ENCODE measurements at regions not wholly inside any gene's neighbourhood (a gene's known extent, or its start where the extent isn't known, plus 50 kb on each side); places are given as distances from the start of the nearest gene placed in this dataset.

- Histone ChIP-seq H3K36me3 (no peaks in the 10 kb centered on the region), H3K4me3 (no peak overlapping the region), H3K27ac (no peak overlapping the region), H3K9me3 (no peaks in the 10 kb centered on the region), H3K27me3 (no peaks in the 10 kb centered on the region), H3K4me1 (no peaks in the 10 kb centered on the region)
- DNase-seq (ENCODE audit: low spot score in 2 of 2), result no peak
- 100% methylated on average over 1 of the region's 1 CpG for WGBS
- no peak for TF ChIP-seq POLR2AphosphoS5 (IDR thresholded peaks at IDR 0.05)
- TF ChIP-seq POLR2A (IDR thresholded peaks at IDR 0.05), result no peak
- TF ChIP-seq, protein P1, sequence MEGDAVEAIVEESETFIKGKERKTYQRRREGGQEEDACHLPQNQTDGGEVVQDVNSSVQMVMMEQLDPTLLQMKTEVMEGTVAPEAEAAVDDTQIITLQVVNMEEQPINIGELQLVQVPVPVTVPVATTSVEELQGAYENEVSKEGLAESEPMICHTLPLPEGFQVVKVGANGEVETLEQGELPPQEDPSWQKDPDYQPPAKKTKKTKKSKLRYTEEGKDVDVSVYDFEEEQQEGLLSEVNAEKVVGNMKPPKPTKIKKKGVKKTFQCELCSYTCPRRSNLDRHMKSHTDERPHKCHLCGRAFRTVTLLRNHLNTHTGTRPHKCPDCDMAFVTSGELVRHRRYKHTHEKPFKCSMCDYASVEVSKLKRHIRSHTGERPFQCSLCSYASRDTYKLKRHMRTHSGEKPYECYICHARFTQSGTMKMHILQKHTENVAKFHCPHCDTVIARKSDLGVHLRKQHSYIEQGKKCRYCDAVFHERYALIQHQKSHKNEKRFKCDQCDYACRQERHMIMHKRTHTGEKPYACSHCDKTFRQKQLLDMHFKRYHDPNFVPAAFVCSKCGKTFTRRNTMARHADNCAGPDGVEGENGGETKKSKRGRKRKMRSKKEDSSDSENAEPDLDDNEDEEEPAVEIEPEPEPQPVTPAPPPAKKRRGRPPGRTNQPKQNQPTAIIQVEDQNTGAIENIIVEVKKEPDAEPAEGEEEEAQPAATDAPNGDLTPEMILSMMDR (IDR thresholded peaks at IDR 0.05), result no peak
- no peak for TF ChIP-seq EP300 (IDR thresholded peaks at IDR 0.05)
These were observed 169.2 kb upstream of the AMOT start for GRCh38 chrX:113009837-113010236.

GRCh38 chrX:113009029-113009428 is 168.4 kb upstream of the AMOT start:
- Histone ChIP-seq H3K27ac (no peak overlapping the region), H3K4me3 (no peak overlapping the region), H3K9me3 (no peaks in the 10 kb centered on the region), H3K4me1 (no peaks in the 10 kb centered on the region), H3K36me3 (no peaks in the 10 kb centered on the region), H3K27me3 (no peaks in the 10 kb centered on the region)
- DNase-seq (ENCODE audit: low spot score in 2 of 2), result no peak
- TF ChIP-seq, protein P1 (IDR thresholded peaks at IDR 0.05), result no peak
- TF ChIP-seq POLR2A (IDR thresholded peaks at IDR 0.05), result no peak
- TF ChIP-seq EP300 (IDR thresholded peaks at IDR 0.05), result no peak
- TF ChIP-seq POLR2AphosphoS5 (IDR thresholded peaks at IDR 0.05), result no peak
- 89% methylated on average over 2 of the region's 3 CpGs for WGBS

DNA sequence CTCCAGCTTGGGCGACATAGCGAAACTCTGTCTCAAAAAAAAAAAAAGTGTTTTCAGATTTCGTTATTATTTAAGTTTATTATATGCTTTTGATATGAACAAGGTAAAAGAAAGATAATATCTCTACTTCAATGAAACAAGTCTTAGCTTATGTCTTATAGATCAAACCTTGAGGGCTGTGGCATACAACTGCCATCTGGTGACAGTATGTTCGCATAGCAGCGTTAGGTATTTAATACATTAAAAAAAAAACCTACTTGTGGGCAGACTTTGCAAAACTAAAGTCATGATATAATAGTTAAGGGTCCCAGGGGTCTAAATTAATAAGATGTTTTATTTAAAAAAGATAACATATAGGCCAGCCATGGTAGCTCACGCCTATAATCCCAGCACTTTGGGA is 161.2 kb upstream of the AMOT start:
- Histone ChIP-seq H3K9me3 (no peaks in the 10 kb centered on the region), H3K4me3 (no peak overlapping the region), H3K27me3 (no peaks in the 10 kb centered on the region), H3K27ac (no peak overlapping the region), H3K36me3 (no peaks in the 10 kb centered on the region), H3K4me1 (no peaks in the 10 kb centered on the region)
- DNase-seq (ENCODE audit: low spot score in 2 of 2), result no peak
- TF ChIP-seq, protein P1 (IDR thresholded peaks at IDR 0.05), result no peak
- TF ChIP-seq POLR2A (IDR thresholded peaks at IDR 0.05) (no peak), EP300 (IDR thresholded peaks at IDR 0.05) (no peak)
- WGBS, result 73% methylated on average over 6 of the region's 6 CpGs

DNA sequence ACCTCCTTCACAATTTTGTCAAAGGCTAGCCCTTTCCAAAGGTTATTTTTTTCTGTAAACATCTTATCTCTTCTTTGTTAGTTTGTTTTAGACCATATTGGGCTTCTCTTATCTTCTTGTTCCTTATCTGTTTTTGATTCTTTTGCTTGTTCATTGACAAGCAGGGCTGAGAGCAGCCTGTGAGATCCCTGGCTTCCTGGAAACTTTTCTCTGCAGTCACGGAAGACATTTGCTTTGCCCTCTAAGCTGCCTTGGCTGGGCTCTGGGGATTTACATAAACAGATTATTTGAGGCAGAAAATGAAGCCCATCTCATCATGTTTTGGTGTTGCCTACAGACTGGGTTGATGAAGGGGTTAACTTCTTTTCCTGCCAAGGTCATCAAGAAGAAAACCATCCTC is 157.4 kb upstream of the AMOT start:
- no peaks in the 10 kb centered on the region for H3K36me3 ChIP-seq
- no peak for DNase-seq (ENCODE audit: low spot score in 2 of 2)
- H3K27ac ChIP-seq, result no peak overlapping the region
- H3K9me3 ChIP-seq, result no peaks in the 10 kb centered on the region
- no peak overlapping the region for H3K4me3 ChIP-seq
- no peaks in the 10 kb centered on the region for H3K4me1 ChIP-seq
- no peaks in the 10 kb centered on the region for H3K27me3 ChIP-seq
- 71% methylated on average over 1 of the region's 1 CpG for WGBS
- TF ChIP-seq, protein P1 (IDR thresholded peaks at IDR 0.05), result no peak
- TF ChIP-seq POLR2A (IDR thresholded peaks at IDR 0.05), result no peak
- TF ChIP-seq EP300 (IDR thresholded peaks at IDR 0.05), result no peak
- TF ChIP-seq POLR2AphosphoS5 (IDR thresholded peaks at IDR 0.05), result no peak

DNA sequence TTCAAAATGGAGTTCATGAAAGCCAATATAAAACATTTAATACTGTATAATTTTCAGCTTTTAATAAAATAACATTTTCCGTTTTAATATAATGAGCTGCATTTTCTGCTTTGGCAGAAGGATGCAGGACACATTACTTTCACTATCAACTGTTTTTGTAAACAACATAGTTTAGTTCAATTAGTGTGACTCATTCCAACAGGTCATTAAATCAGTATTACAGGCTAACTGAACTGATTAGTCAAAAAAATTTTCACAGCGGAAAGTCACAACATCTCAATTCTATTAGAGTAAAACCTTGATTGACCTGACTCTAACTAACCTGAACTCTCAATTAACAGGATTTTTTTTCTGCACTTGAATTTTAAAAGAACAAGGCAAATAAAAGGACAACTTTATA is 151.2 kb upstream of the AMOT start:
- Histone ChIP-seq H3K27ac (no peak overlapping the region), H3K4me1 (no peaks in the 10 kb centered on the region), H3K27me3 (no peaks in the 10 kb centered on the region), H3K4me3 (no peak overlapping the region), H3K9me3 (no peaks in the 10 kb centered on the region), H3K36me3 (no peaks in the 10 kb centered on the region)
- whole genome bisulfite sequencing, result 79% methylated on average over 2 of the region's 2 CpGs
- TF ChIP-seq POLR2A (IDR thresholded peaks at IDR 0.05) (no peak), POLR2AphosphoS5 (IDR thresholded peaks at IDR 0.05) (no peak), EP300 (IDR thresholded peaks at IDR 0.05) (no peak)
- TF ChIP-seq, protein P1 (IDR thresholded peaks at IDR 0.05), result no peak
- no peak for DNase-seq (ENCODE audit: low spot score in 2 of 2)
